Breast epithelium (tissue), 3 donors: ENCODE measurements at regions not wholly inside any gene's neighbourhood (a gene's known extent, or its start where the extent isn't known, plus 50 kb on each side); places are given as distances from the start of the nearest gene placed in this dataset.

Experiments used
- CTCF ChIP-seq, 3 donors: fragments of 450-650 bp; IDR thresholded peaks; one replicate each; pipeline ENCODE4 v1.5.1; 2016 to 2017; ENCODE audit warnings: antibody characterized with exemption in 3 of 3, mild to moderate bottlenecking in 3 of 3, moderate library complexity in 3 of 3
- POLR2A ChIP-seq: fragments of 450-650 bp; IDR thresholded peaks from one replicate; pipeline ENCODE4 v1.6.1; 2016; ENCODE audit warnings: antibody characterized with exemption, mild to moderate bottlenecking, moderate library complexity

DNA sequence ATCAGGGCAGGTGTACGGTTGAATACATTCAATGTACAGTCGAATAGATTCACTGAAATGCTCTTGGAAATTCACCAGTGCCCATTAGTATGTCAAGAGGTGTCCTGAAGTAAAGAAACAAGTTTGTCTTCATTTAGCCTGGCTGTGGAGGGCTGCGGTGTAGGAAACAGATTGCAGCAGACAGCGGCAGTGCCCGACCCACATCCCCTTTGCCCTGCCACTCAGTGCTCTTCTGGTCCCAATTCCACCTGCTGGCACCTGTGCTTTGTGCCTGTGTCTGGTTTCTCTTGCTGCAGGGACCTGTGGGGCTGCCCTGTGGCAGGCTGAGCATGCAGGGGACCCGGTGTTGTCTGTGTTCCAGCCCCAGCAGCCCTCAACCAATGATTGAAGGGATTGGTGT lies 183.7 kb downstream of the RPS24 start:
- no peak for TF ChIP-seq CTCF (IDR thresholded peaks at IDR 0.05)
- TF ChIP-seq POLR2A, result no peak
